ENCODE measurements at regions not wholly inside any gene's neighbourhood (a gene's known extent, or its start where the extent isn't known, plus 50 kb on each side); places are given as distances from the start of the nearest gene placed in this dataset.

DNA sequence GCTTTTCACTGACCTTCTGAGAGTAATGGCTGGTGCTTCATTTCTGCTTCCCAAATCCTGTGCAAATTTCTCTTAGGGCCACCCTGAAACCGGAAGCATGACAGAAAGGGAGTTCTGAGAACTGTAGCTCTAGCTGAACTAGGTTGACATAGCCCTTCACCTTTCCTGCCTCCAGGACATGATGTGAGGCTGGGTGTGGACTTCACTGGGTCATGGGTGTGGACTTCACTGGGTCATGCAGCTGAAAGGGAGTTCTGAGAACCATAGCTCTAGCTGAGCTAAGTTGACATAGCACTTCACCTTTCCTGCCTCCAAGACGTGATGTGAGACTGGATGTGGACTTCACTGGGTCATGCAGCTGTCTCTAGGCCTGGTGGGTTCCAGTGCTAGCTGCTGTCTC is 54.3 kb upstream of the NLRP1 start:
- TF ChIP-seq, protein P1, sequence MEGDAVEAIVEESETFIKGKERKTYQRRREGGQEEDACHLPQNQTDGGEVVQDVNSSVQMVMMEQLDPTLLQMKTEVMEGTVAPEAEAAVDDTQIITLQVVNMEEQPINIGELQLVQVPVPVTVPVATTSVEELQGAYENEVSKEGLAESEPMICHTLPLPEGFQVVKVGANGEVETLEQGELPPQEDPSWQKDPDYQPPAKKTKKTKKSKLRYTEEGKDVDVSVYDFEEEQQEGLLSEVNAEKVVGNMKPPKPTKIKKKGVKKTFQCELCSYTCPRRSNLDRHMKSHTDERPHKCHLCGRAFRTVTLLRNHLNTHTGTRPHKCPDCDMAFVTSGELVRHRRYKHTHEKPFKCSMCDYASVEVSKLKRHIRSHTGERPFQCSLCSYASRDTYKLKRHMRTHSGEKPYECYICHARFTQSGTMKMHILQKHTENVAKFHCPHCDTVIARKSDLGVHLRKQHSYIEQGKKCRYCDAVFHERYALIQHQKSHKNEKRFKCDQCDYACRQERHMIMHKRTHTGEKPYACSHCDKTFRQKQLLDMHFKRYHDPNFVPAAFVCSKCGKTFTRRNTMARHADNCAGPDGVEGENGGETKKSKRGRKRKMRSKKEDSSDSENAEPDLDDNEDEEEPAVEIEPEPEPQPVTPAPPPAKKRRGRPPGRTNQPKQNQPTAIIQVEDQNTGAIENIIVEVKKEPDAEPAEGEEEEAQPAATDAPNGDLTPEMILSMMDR (IDR thresholded peaks at IDR 0.05) = no peak
- TF ChIP-seq POLR2A (IDR thresholded peaks at IDR 0.05) (no peak), POLR2AphosphoS5 (IDR thresholded peaks at IDR 0.05; ENCODE audit: insufficient read depth in 1 of 2, low read depth in 1 of 2) (no peak)
